Endothelial cell (in vitro differentiated cells): ENCODE measurements at regions not wholly inside any gene's neighbourhood (a gene's known extent, or its start where the extent isn't known, plus 50 kb on each side); places are given as distances from the start of the nearest gene placed in this dataset.

Experiments used
- DNase-seq: peaks from one replicate; pipeline ENCODE4 v3.0.0; 2021; ENCODE audit warnings: low spot score
- H3K27ac Mint-ChIP-seq: one replicate; pipeline ENCODE4 v1.8.0; 2021; ENCODE audit warnings: mixed read lengths, inconsistent platforms; ENCODE audit not compliant: unreplicated experiment
- H3K27me3 Mint-ChIP-seq: one replicate; pipeline ENCODE4 v1.8.0; 2021; ENCODE audit warnings: mild to moderate bottlenecking, moderate library complexity, mixed read lengths, inconsistent platforms; ENCODE audit not compliant: unreplicated experiment
- H3K36me3 Mint-ChIP-seq: one replicate; pipeline ENCODE4 v1.8.0; 2021; ENCODE audit warnings: mild to moderate bottlenecking, low read depth, mixed read lengths, inconsistent platforms; ENCODE audit not compliant: unreplicated experiment
- H3K4me1 Mint-ChIP-seq: one replicate; pipeline ENCODE4 v1.8.0; 2021; ENCODE audit warnings: mild to moderate bottlenecking, mixed read lengths, inconsistent platforms; ENCODE audit not compliant: unreplicated experiment
- H3K4me3 Mint-ChIP-seq: one replicate; pipeline ENCODE4 v1.8.0; 2021; ENCODE audit warnings: mild to moderate bottlenecking, mixed read lengths, inconsistent platforms; ENCODE audit not compliant: unreplicated experiment
- H3K9me3 Mint-ChIP-seq: one replicate; pipeline ENCODE4 v1.8.0; 2021; ENCODE audit warnings: mixed read lengths, inconsistent platforms; ENCODE audit not compliant: unreplicated experiment
- TF ChIP-seq, protein P1 (sequence below): fragments of 200-600 bp; sonication (generic); IDR thresholded peaks from one replicate; pipeline ENCODE4 v1.5.0; 2021; ENCODE audit warnings: antibody characterized with exemption; ENCODE audit not compliant: unreplicated experiment

DNA sequence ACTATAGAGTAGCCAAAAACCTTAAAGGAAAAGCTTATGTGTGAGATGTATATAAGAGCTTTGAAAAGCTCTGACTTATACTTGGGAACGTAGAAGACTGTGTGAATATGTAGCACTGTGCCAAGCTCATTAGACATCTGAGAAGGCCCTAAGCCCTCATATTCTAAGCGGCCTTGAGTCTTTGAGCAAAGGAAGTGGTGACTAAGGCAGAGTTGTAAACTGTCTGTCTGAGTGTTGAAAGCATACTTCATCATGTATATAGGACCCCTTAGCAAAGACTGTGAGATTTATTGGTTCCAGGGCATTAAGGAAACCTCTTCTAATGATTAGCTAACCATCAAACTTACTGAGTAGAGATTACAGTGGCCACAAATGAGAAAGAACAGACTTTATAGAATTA, 153.3 kb upstream of the LYPLAL1 start:
- Mint-ChIP-seq H3K36me3 (no peaks in the 10 kb centered on the region), H3K9me3 (no peaks in the 10 kb centered on the region), H3K27me3 (no peaks in the 10 kb centered on the region), H3K4me1 (no peaks in the 10 kb centered on the region), H3K27ac (no peak overlapping the region), H3K4me3 (no peak overlapping the region)
- TF ChIP-seq, protein P1, sequence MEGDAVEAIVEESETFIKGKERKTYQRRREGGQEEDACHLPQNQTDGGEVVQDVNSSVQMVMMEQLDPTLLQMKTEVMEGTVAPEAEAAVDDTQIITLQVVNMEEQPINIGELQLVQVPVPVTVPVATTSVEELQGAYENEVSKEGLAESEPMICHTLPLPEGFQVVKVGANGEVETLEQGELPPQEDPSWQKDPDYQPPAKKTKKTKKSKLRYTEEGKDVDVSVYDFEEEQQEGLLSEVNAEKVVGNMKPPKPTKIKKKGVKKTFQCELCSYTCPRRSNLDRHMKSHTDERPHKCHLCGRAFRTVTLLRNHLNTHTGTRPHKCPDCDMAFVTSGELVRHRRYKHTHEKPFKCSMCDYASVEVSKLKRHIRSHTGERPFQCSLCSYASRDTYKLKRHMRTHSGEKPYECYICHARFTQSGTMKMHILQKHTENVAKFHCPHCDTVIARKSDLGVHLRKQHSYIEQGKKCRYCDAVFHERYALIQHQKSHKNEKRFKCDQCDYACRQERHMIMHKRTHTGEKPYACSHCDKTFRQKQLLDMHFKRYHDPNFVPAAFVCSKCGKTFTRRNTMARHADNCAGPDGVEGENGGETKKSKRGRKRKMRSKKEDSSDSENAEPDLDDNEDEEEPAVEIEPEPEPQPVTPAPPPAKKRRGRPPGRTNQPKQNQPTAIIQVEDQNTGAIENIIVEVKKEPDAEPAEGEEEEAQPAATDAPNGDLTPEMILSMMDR = no peak
- no peak for DNase-seq

DNA sequence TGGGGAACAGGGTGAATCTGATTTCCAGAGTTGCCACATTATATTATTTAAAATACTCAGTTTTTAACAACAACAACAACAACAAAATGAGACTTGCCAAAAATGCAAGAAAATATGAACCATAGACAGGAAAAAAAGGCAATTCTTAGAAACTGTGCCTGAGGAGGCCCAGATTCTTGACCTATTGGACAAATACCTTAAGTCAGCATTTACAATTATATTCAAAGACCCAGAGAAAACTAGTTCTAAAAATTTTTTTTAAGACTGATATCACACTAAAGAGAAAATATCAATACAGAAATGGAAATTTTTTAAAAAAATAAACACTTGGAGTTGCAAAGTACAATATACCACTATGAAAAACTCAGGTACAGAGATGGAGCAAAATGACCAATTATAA, 152.8 kb upstream of the LYPLAL1 start:
- no peaks in the 10 kb centered on the region for H3K4me1 Mint-ChIP-seq
- DNase-seq = no peak
- no peaks in the 10 kb centered on the region for H3K9me3 Mint-ChIP-seq
- H3K36me3 Mint-ChIP-seq = no peaks in the 10 kb centered on the region
- no peak overlapping the region for H3K27ac Mint-ChIP-seq
- no peak overlapping the region for H3K4me3 Mint-ChIP-seq
- no peaks in the 10 kb centered on the region for H3K27me3 Mint-ChIP-seq
- TF ChIP-seq, protein P1 = no peak

DNA sequence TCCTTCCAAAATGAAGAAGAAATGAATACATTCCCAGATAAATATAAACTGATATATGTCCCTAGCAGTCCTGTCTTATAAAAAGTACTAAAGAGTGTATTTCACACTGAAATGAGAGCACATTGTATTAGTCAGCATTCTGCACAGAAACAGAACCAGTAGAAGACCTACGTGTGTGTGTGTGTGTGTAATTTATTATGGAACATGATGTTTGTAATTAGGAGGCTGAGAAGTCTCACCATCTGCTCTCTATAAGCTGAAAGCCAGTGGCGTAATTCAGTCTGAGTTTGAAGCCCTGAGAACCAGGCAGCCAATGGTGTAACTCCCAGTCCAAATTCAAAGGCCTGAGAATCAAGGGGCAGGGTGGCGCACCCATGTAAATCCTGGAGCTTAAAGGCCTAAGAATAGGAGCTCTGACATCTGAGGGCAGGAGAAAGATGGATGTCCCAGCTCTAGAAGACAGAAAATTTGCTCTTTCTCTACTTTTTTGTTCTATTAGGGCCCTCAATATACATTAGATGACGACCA, 146.5 kb upstream of the LYPLAL1 start:
- H3K4me3 Mint-ChIP-seq = no peak overlapping the region
- TF ChIP-seq, protein P1 = no peak
- H3K27ac Mint-ChIP-seq = no peak overlapping the region
- no peaks in the 10 kb centered on the region for H3K27me3 Mint-ChIP-seq
- H3K4me1 Mint-ChIP-seq = no peaks in the 10 kb centered on the region
- no peaks in the 10 kb centered on the region for H3K9me3 Mint-ChIP-seq
- H3K36me3 Mint-ChIP-seq = no peaks in the 10 kb centered on the region
- no peak for DNase-seq

DNA sequence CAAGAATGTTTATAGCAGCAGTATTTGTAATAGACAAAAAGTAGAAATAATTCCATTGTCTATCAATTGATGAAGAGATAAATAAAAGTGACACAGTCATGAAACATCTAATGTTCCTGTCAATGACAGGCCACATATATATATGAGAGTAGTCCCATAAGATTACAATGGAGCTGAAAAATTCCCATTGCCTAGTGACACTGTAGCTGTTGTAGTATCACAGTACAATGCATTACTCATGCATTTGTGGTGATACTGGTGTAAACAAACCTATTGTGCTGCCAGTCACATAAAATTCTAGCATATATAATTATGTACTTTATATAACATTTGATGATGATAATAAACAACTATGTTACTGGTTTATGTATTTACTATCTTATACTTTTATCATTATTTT, 141.9 kb upstream of the LYPLAL1 start:
- peaks cover 4% of the 10 kb centered on the region for H3K4me1 Mint-ChIP-seq
- H3K9me3 Mint-ChIP-seq = no peaks in the 10 kb centered on the region
- no peak for DNase-seq
- no peaks in the 10 kb centered on the region for H3K27me3 Mint-ChIP-seq
- TF ChIP-seq, protein P1 = no peak
- no peak overlapping the region for H3K27ac Mint-ChIP-seq
- H3K4me3 Mint-ChIP-seq = no peak overlapping the region
- H3K36me3 Mint-ChIP-seq = no peaks in the 10 kb centered on the region

DNA sequence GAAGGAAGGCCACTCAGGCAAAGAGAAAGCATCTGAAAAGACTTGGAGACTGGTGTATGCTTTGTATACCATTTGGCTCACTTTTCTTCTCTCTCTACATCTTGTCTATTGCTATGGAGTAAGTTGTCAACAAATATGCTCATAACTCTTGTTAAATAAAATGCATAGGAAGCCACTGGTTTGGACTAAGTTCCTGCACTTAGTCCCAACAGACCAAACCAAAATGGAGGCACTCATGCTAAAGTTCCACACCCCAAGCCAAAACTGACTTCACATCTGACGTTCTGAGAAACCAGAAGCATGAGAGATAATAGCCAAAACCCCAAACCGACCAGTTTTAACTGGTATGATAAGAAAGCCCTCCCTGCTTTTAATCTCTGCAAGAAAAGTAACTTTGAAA, 135.3 kb upstream of the LYPLAL1 start:
- H3K27ac Mint-ChIP-seq = no peak overlapping the region
- no peaks in the 10 kb centered on the region for H3K36me3 Mint-ChIP-seq
- TF ChIP-seq, protein P1 = no peak
- no peaks in the 10 kb centered on the region for H3K27me3 Mint-ChIP-seq
- no peak for DNase-seq
- no peaks in the 10 kb centered on the region for H3K9me3 Mint-ChIP-seq
- H3K4me3 Mint-ChIP-seq = no peak overlapping the region
- peaks cover 6% of the 10 kb centered on the region for H3K4me1 Mint-ChIP-seq
